Sigmoid colon (tissue), 6 donors: ENCODE measurements at regions not wholly inside any gene's neighbourhood (a gene's known extent, or its start where the extent isn't known, plus 50 kb on each side); places are given as distances from the start of the nearest gene placed in this dataset.

ENCODE experiments used
- DNase-seq: peaks from one replicate; pipeline ENCODE4 v3.0.0-alpha.2; 2019
- H3K27ac ChIP-seq, 4 donors: fragments of 200-600 bp; sonication (generic); one replicate each; pipeline ENCODE4 v1.5.1; 2016 to 2019; ENCODE audit warnings: mild to moderate bottlenecking in 1 of 4
- H3K27me3 ChIP-seq, 3 donors: fragments of 200-600 bp; sonication (generic); one replicate each; pipeline ENCODE4 v1.5.1; 2019; ENCODE audit warnings: mild to moderate bottlenecking in 1 of 3
- H3K36me3 ChIP-seq, 4 donors: fragments of 200-600 bp; sonication (generic); one replicate each; pipeline ENCODE4 v1.5.1; 2016 to 2019
- H3K4me1 ChIP-seq, 4 donors: fragments of 200-600 bp; sonication (generic); one replicate each; pipeline ENCODE4 v1.5.1; 2017 to 2019
- H3K4me3 ChIP-seq, 4 donors: fragments of 200-600 bp; sonication (generic); one replicate each; pipeline ENCODE4 v1.5.1; 2017 to 2019; ENCODE audit warnings: mild to moderate bottlenecking in 2 of 4, moderate library complexity in 1 of 4
- H3K9me3 ChIP-seq, 4 donors: fragments of 200-600 bp in 3 of 4; sonication (generic) in 3 of 4; one replicate each; pipeline versions ENCODE4 v1.5.1 to v1.6.1; 2013 to 2019
- EP300 ChIP-seq, 4 donors: sonication (generic); formaldehyde crosslinking; IDR thresholded peaks; one replicate each; pipeline ENCODE4 v1.6.1; 2017; ENCODE audit warnings: antibody characterized with exemption in 4 of 4
- POLR2A ChIP-seq, 2 donors: fragments of 450-650 bp; IDR thresholded peaks; one replicate each; pipeline ENCODE4 v1.6.1; 2016; ENCODE audit warnings: antibody characterized with exemption in 2 of 2, mild to moderate bottlenecking in 2 of 2, moderate library complexity in 2 of 2
- POLR2AphosphoS5 ChIP-seq, 4 donors: sonication (generic); formaldehyde crosslinking; IDR thresholded peaks; one replicate each; pipeline ENCODE4 v1.6.1; 2017; ENCODE audit warnings: antibody characterized with exemption in 4 of 4
- WGBS, 2 donors: extraction: QIAGEN DNeasy Blood & Tissue Kit; methylation state at CpG; one replicate each; pipeline ENCODE4 v1.1.7; 2013; 5-methylcytosine and 5-hydroxymethylcytosine counted together
- intact Hi-C: fragments of 100-400 bp; cut with DNase I; formaldehyde crosslinking; loops from one replicate; pipeline ENCODE4 v1.15.1; 2023
- TF ChIP-seq, protein P1 (sequence below), 4 experiments: fragments of 450-650 bp in 3 of 4; fragments of 200-600 bp in 1 of 4; IDR thresholded peaks; one replicate each; pipeline ENCODE4 v1.5.1; 2016 to 2019; ENCODE audit warnings: antibody characterized with exemption in 4 of 4, mild to moderate bottlenecking in 3 of 4, moderate library complexity in 2 of 4
- donor health status: healthy with polysubstance abuse.
- donor health status: healthy.

DNA sequence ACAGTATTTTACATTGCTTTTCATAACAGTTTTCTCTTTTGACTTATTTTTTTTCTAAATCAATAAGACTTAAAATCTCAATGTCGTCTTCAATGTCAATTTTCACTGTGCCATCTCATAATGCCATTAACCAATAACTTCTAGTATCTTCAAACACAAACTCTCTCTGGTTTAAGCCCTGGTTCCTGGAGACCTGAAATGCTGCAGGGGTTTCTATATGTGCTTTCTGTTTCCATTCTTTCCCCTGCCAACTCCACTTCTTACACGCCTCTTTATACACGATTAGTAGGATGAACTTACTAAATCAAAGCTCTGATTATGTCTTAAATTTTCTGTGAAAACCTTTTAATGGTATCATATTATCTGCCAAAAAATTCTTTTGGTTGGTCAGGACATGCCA lies 191.4 kb downstream of the AMY1C start:
- DNase-seq: no peak
- Histone ChIP-seq H3K9me3 (no peaks in the 10 kb centered on the region), H3K27me3 (no peaks in the 10 kb centered on the region), H3K4me1 (no peaks in the 10 kb centered on the region), H3K36me3 (no peaks in the 10 kb centered on the region), H3K27ac (no peak overlapping the region), H3K4me3 (no peak overlapping the region)
- WGBS, 2 donors: 21 to 24% methylated on average over 3 of the region's 3 CpGs
- no peak for TF ChIP-seq POLR2A (IDR thresholded peaks at IDR 0.05)
- no peak for TF ChIP-seq POLR2AphosphoS5 (IDR thresholded peaks at IDR 0.05)
- TF ChIP-seq, protein P1, sequence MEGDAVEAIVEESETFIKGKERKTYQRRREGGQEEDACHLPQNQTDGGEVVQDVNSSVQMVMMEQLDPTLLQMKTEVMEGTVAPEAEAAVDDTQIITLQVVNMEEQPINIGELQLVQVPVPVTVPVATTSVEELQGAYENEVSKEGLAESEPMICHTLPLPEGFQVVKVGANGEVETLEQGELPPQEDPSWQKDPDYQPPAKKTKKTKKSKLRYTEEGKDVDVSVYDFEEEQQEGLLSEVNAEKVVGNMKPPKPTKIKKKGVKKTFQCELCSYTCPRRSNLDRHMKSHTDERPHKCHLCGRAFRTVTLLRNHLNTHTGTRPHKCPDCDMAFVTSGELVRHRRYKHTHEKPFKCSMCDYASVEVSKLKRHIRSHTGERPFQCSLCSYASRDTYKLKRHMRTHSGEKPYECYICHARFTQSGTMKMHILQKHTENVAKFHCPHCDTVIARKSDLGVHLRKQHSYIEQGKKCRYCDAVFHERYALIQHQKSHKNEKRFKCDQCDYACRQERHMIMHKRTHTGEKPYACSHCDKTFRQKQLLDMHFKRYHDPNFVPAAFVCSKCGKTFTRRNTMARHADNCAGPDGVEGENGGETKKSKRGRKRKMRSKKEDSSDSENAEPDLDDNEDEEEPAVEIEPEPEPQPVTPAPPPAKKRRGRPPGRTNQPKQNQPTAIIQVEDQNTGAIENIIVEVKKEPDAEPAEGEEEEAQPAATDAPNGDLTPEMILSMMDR (IDR thresholded peaks at IDR 0.05): no peak
- TF ChIP-seq EP300 (IDR thresholded peaks at IDR 0.05): no peak
- intact Hi-C loops: no loop called here

DNA sequence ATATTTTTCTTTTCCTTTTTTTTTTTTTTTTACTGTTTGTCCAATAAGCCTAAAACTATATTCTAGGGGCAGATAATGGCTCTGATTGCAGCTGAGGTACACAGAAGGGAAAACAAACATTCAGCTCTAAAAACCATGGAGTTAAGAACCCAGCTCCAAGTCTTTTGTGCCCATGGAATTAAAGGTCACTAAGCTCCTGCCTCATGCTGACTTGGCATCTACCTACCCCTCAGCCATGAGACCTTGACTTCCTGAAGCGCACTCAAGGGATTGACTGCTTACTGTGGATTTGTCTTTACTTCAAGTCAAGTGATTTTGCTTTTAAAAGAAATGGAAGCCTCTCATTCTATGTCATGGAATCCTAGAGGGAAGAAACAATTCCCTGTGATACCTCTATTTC lies 192.3 kb downstream of the AMY1C start:
- no peaks in the 10 kb centered on the region for H3K36me3 ChIP-seq
- WGBS, 2 donors: 84 to 90% methylated on average over 1 of the region's 1 CpG
- no peak overlapping the region for H3K4me3 ChIP-seq
- no peak overlapping the region for H3K27ac ChIP-seq
- TF ChIP-seq POLR2A (IDR thresholded peaks at IDR 0.05): no peak
- TF ChIP-seq, protein P1 (IDR thresholded peaks at IDR 0.05): no peak
- no peak for TF ChIP-seq POLR2AphosphoS5 (IDR thresholded peaks at IDR 0.05)
- no peak for TF ChIP-seq EP300 (IDR thresholded peaks at IDR 0.05)
- intact Hi-C loops: no loop called here
- no peaks in the 10 kb centered on the region for H3K4me1 ChIP-seq
- no peak for DNase-seq
- H3K27me3 ChIP-seq: no peaks in the 10 kb centered on the region
- H3K9me3 ChIP-seq: no peaks in the 10 kb centered on the region

DNA sequence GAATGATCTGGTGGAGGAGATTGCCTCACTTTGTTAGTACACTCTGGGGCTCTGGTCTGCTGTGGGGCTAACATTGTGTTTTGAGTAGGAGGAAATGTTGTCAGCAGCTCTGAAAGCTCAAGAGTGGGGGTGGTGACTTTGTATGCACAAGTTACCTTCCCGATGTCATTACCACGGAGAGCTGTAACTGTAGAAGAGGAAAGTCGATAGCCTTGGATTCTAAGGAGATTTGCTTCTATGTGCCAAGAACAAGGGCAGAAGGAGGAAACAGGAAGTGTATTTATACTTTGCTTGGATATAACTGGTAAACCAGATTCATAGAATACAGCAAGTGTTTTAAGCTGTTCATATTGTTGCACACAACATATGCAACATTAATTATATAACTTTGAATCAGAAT lies 196.1 kb downstream of the AMY1C start:
- no peak overlapping the region for H3K27ac ChIP-seq
- intact Hi-C loops: no loop called here

DNA sequence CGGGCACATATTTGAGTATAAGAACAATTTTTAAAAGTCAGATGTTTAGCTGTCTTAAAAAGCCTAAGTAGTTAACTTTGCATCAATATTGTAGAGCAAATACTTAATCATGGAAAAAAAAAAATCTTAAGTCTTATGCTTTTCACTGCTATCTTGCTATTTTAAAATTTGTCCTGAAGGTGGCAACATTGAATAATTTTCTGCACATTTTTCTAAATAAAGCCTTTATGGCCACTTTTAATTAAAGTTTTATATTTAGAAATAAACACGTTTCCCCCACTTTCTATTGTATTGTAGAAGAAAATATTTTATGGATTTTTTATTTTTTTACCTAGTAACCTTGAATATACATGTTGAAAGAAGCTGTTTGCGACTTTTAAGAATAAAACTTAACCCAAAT lies 198.8 kb downstream of the AMY1C start:
- H3K4me1 ChIP-seq: no peaks in the 10 kb centered on the region
- no peak for DNase-seq
- no peak for TF ChIP-seq POLR2AphosphoS5 (IDR thresholded peaks at IDR 0.05)
- no peak for TF ChIP-seq EP300 (IDR thresholded peaks at IDR 0.05)
- TF ChIP-seq, protein P1 (IDR thresholded peaks at IDR 0.05): no peak
- TF ChIP-seq POLR2A (IDR thresholded peaks at IDR 0.05): no peak
- no peaks in the 10 kb centered on the region for H3K36me3 ChIP-seq
- no peaks in the 10 kb centered on the region for H3K9me3 ChIP-seq
- intact Hi-C loops: no loop called here
- 39 to 56% methylated on average over 3 of the region's 3 CpGs for WGBS, 2 donors
- H3K27me3 ChIP-seq: no peaks in the 10 kb centered on the region
- no peak overlapping the region for H3K4me3 ChIP-seq
- H3K27ac ChIP-seq: no peak overlapping the region

More for the DNA sequence above, 196.1 kb downstream of the AMY1C start:
- TF ChIP-seq, protein P1 (IDR thresholded peaks at IDR 0.05): no peak
- TF ChIP-seq POLR2AphosphoS5 (IDR thresholded peaks at IDR 0.05) (no peak), POLR2A (IDR thresholded peaks at IDR 0.05) (no peak), EP300 (IDR thresholded peaks at IDR 0.05) (no peak)
- H3K9me3 ChIP-seq: no peaks in the 10 kb centered on the region
- 19 to 69% methylated on average over 3 of the region's 3 CpGs for WGBS, 2 donors
- no peak for DNase-seq
- no peak overlapping the region for H3K4me3 ChIP-seq
- H3K4me1 ChIP-seq: no peaks in the 10 kb centered on the region
- H3K27me3 ChIP-seq: no peaks in the 10 kb centered on the region
- H3K36me3 ChIP-seq: no peaks in the 10 kb centered on the region

DNA sequence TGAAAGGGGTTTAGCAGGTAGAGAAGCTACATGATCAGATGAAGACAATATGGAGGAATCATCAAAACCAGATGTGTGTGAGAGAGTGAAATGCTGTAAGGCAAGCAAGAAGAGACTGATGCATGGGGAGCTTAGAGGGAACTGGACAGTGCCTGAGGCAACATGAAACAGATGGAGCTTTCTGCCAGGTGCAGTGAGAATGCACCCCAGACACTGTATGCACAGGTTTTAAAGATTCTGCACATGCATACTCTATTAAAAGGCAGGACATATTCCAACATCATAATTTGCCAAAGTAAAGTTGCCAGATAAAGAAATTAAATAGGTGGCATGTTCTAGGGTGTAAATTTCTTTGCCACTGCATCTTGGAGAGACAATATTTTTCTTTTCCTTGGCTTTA lies 200.1 kb downstream of the AMY1C start:
- intact Hi-C loops: no loop called here
- no peaks in the 10 kb centered on the region for H3K27me3 ChIP-seq
- DNase-seq: no peak
- H3K9me3 ChIP-seq: no peaks in the 10 kb centered on the region
- H3K27ac ChIP-seq: no peak overlapping the region
- H3K4me3 ChIP-seq: no peak overlapping the region
- TF ChIP-seq, protein P1 (IDR thresholded peaks at IDR 0.05): no peak
- TF ChIP-seq EP300 (IDR thresholded peaks at IDR 0.05) (no peak), POLR2A (IDR thresholded peaks at IDR 0.05) (no peak), POLR2AphosphoS5 (IDR thresholded peaks at IDR 0.05) (no peak)
- no peaks in the 10 kb centered on the region for H3K36me3 ChIP-seq
- no peaks in the 10 kb centered on the region for H3K4me1 ChIP-seq
